ENCODE measurements at regions not wholly inside any gene's neighbourhood (a gene's known extent, or its start where the extent isn't known, plus 50 kb on each side); places are given as distances from the start of the nearest gene placed in this dataset.

DNA sequence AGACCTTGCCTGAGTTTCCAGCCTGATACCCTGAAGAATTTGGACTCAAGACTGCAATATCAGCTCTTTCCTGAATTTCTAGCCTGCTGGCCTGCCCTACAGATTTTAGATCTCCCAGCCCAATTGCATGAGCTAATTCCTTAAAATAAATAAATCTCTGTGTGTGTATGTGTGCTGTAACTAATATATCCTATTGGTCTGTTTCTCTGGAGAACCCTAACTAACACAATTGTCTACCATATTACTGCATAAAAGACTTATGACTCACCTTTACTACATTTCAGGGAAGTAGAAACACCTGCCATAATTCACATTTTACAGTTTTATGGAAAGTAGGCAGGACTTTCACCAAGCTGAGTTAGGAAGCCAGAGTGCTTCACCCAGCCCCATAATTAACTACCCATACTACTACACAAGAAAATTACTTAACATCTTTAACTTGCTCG is 90.7 kb upstream of the BEND6 start:
- TF ChIP-seq TAF1 (IDR thresholded peaks at IDR 0.05; ENCODE audit: borderline replicate concordance, insufficient read depth, low read length) (no peak), SIN3A (IDR thresholded peaks at IDR 0.05; ENCODE audit: borderline replicate concordance, insufficient read depth, low read length) (no peak), POLR2AphosphoS5 (IDR thresholded peaks at IDR 0.05; ENCODE audit: low read depth, low read length) (no peak), FOXP2 (optimal IDR thresholded peaks at IDR 0.05; ENCODE audit: borderline replicate concordance, extremely low read depth, extremely low read length, insufficient read depth) (no peak)
- TF ChIP-seq, protein P1, sequence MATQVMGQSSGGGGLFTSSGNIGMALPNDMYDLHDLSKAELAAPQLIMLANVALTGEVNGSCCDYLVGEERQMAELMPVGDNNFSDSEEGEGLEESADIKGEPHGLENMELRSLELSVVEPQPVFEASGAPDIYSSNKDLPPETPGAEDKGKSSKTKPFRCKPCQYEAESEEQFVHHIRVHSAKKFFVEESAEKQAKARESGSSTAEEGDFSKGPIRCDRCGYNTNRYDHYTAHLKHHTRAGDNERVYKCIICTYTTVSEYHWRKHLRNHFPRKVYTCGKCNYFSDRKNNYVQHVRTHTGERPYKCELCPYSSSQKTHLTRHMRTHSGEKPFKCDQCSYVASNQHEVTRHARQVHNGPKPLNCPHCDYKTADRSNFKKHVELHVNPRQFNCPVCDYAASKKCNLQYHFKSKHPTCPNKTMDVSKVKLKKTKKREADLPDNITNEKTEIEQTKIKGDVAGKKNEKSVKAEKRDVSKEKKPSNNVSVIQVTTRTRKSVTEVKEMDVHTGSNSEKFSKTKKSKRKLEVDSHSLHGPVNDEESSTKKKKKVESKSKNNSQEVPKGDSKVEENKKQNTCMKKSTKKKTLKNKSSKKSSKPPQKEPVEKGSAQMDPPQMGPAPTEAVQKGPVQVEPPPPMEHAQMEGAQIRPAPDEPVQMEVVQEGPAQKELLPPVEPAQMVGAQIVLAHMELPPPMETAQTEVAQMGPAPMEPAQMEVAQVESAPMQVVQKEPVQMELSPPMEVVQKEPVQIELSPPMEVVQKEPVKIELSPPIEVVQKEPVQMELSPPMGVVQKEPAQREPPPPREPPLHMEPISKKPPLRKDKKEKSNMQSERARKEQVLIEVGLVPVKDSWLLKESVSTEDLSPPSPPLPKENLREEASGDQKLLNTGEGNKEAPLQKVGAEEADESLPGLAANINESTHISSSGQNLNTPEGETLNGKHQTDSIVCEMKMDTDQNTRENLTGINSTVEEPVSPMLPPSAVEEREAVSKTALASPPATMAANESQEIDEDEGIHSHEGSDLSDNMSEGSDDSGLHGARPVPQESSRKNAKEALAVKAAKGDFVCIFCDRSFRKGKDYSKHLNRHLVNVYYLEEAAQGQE (IDR thresholded peaks at IDR 0.05; ENCODE audit: insufficient read depth in 1 of 2, low read depth in 2 of 2, low read length in 2 of 2): no peak

DNA sequence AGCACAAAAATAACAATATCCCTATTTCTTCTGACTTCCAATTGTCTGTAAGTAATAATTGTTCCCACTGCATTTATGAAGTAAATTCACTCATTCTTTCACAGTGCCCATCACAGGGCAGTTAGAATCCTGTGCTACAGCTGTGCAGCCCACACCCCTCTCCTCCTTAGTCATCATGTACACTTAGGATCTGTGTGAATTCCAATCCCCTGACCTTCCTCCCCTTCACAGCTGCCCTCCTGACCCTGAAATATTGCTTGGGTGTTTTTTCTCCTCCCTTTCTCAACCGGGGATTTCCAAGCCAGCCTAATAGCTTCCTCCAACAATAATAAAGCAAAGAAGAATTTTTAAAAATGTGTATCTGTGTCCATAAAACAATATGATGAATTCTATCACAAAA is 91.5 kb upstream of the BEND6 start:
- no peak for TF ChIP-seq POLR2AphosphoS5 (IDR thresholded peaks at IDR 0.05; ENCODE audit: low read depth, low read length)
- TF ChIP-seq, protein P1 (IDR thresholded peaks at IDR 0.05; ENCODE audit: insufficient read depth in 1 of 2, low read depth in 2 of 2, low read length in 2 of 2): no peak
- TF ChIP-seq FOXP2 (optimal IDR thresholded peaks at IDR 0.05; ENCODE audit: borderline replicate concordance, extremely low read depth, extremely low read length, insufficient read depth): no peak

DNA sequence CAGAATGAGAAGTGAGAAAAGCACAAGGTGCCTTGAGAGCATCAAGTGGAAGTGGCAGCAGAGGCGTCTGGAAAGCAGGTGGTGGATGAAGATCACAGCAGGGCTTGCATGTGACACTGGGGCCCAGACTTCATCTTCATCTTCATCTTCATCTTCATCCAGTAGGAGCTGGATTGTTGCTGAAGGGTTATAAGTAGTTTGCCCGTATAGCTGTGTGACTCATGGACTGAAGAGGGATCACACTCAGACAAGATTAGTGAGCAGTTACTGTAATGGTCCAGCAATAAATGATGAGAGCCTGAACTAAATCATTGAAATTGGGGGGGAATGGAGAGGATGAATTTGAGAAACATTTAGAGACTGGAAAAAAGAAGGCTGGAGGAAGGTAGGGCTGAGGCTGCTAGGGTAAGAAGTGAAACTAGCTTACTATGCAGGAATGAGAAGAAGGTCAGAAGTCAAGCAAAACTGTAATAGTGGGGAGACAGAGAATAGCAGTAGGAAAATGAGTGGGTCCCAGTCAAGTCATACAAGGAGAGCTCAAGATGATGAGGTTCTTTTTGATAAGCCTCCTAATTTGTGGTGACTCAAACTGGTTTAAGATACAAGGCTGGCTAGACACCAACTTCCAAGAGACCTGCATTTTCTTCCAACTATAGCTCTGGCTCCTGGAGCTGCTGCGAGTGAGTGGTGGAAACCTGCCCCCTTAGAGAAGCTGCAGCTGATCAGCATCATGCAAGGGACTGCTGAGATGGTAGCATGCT is 92.3 kb upstream of the BEND6 start:
- no peak for TF ChIP-seq POLR2AphosphoS5 (IDR thresholded peaks at IDR 0.05; ENCODE audit: low read depth, low read length)
- TF ChIP-seq, protein P1 (IDR thresholded peaks at IDR 0.05; ENCODE audit: insufficient read depth in 1 of 2, low read depth in 2 of 2, low read length in 2 of 2): no peak
- TF ChIP-seq FOXP2 (optimal IDR thresholded peaks at IDR 0.05; ENCODE audit: borderline replicate concordance, extremely low read depth, extremely low read length, insufficient read depth): no peak
- no peak for TF ChIP-seq SIN3A (IDR thresholded peaks at IDR 0.05; ENCODE audit: borderline replicate concordance, insufficient read depth, low read length)
- no peak for TF ChIP-seq TAF1 (IDR thresholded peaks at IDR 0.05; ENCODE audit: borderline replicate concordance, insufficient read depth, low read length)

DNA sequence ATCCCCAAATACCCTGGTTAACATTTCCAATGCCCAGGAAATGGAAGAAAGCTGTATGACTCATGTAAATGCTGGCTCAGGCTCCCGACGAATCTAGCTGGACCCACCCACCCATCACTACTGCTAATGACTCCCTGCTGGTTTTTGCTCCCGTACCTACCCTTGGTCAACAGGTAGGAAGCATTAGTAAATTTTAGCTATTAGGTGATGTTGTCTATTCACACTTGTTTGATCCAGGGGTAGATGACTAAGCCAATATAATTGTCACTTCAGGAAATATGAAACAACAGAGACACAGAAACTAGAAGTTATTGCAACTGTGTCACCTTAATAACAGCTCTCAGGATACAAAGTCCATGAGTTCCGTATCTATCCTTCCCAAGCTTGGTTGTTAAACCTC is 94.4 kb upstream of the BEND6 start:
- TF ChIP-seq POLR2AphosphoS5 (IDR thresholded peaks at IDR 0.05; ENCODE audit: low read depth, low read length) (no peak), FOXP2 (optimal IDR thresholded peaks at IDR 0.05; ENCODE audit: borderline replicate concordance, extremely low read depth, extremely low read length, insufficient read depth) (no peak), SIN3A (IDR thresholded peaks at IDR 0.05; ENCODE audit: borderline replicate concordance, insufficient read depth, low read length) (no peak), TAF1 (IDR thresholded peaks at IDR 0.05; ENCODE audit: borderline replicate concordance, insufficient read depth, low read length) (no peak)
- TF ChIP-seq, protein P1 (IDR thresholded peaks at IDR 0.05; ENCODE audit: insufficient read depth in 1 of 2, low read depth in 2 of 2, low read length in 2 of 2): no peak
